Activated CD8-positive, alpha-beta T cell treated with anti-CD3 and anti-CD28 coated beads for 36 hours (primary cell): ENCODE measurements at regions not wholly inside any gene's neighbourhood (a gene's known extent, or its start where the extent isn't known, plus 50 kb on each side); places are given as distances from the start of the nearest gene placed in this dataset.

Experiments used
- ATAC-seq: fragments of 200-7000 bp; cut with Tn5 transposase; one replicate; pipeline ENCODE4 v1.10.0; 2021; ENCODE audit warnings: mild to moderate bottlenecking, moderate library complexity
- CTCF ChIA-PET: fragments of 350-600 bp; sonication (Branson Sonifier 250); formaldehyde crosslinking; loops from one replicate; lab custom pipeline; 2021; ENCODE audit warnings: antibody characterized with exemption; lab: Charles Lee
- POLR2A ChIA-PET: fragments of 350-600 bp; sonication (Branson Sonifier 250); formaldehyde crosslinking; loops from one replicate; lab custom pipeline; 2021; ENCODE audit warnings: antibody characterized with exemption; lab: Charles Lee
- DNase-seq: peaks from one replicate; pipeline ENCODE4 v3.0.0-alpha.2; 2020
- H3K27ac Mint-ChIP-seq: one replicate; pipeline ENCODE4 v1.8.0; 2021; ENCODE audit warnings: mild to moderate bottlenecking, mixed read lengths
- H3K27me3 Mint-ChIP-seq: one replicate; pipeline ENCODE4 v1.8.0; 2021; ENCODE audit warnings: mixed read lengths
- H3K36me3 Mint-ChIP-seq: one replicate; pipeline ENCODE4 v1.8.0; 2021; ENCODE audit warnings: low read depth, mixed read lengths
- H3K4me1 Mint-ChIP-seq: one replicate; pipeline ENCODE4 v1.8.0; 2021; ENCODE audit warnings: low read depth, mixed read lengths
- H3K4me3 Mint-ChIP-seq: one replicate; pipeline ENCODE4 v1.8.0; 2021; ENCODE audit warnings: mild to moderate bottlenecking, moderate library complexity, mixed read lengths
- H3K9me3 Mint-ChIP-seq: one replicate; pipeline ENCODE4 v1.8.0; 2021; ENCODE audit warnings: mixed read lengths
- intact Hi-C: fragments of 100-400 bp; cut with micrococcal nuclease; formaldehyde crosslinking; loops from one replicate; pipeline ENCODE4 v1.10.0; 2022
- TF ChIP-seq, protein P1 (sequence below): fragments of 200-600 bp; IDR thresholded peaks from one replicate; pipeline ENCODE4 v1.8.0; 2022; ENCODE audit warnings: antibody characterized with exemption, mild to moderate bottlenecking

DNA sequence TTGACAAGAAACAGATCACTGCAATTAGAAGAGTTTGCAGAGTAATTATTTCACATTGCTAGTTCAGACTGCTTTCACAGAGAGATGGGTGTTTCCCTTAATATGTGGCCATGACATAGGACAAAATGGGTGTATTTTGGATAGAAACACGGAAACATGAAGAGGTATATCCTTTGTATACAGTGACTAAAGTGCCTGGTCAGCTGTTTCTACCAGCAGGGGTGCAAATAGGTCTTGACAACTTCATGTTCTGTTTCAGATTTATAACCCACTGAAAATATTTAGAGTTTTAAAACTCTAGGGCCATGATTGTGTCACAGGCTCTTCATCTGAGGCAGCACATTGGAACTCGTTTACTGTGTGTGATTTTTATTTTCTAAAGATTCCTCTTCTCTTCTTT lies 357.1 kb upstream of the TNP1 start:
- ATAC-seq (no peak), DNase-seq (no peak)
- no peak overlapping the region for H3K4me3 Mint-ChIP-seq
- CTCF ChIA-PET, result no interaction called here
- TF ChIP-seq, protein P1, sequence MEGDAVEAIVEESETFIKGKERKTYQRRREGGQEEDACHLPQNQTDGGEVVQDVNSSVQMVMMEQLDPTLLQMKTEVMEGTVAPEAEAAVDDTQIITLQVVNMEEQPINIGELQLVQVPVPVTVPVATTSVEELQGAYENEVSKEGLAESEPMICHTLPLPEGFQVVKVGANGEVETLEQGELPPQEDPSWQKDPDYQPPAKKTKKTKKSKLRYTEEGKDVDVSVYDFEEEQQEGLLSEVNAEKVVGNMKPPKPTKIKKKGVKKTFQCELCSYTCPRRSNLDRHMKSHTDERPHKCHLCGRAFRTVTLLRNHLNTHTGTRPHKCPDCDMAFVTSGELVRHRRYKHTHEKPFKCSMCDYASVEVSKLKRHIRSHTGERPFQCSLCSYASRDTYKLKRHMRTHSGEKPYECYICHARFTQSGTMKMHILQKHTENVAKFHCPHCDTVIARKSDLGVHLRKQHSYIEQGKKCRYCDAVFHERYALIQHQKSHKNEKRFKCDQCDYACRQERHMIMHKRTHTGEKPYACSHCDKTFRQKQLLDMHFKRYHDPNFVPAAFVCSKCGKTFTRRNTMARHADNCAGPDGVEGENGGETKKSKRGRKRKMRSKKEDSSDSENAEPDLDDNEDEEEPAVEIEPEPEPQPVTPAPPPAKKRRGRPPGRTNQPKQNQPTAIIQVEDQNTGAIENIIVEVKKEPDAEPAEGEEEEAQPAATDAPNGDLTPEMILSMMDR, result no peak
- H3K27ac Mint-ChIP-seq, result no peak overlapping the region
- H3K36me3 Mint-ChIP-seq, result no peaks in the 10 kb centered on the region
- no peaks in the 10 kb centered on the region for H3K9me3 Mint-ChIP-seq
- intact Hi-C loops, result no loop called here
- peaks cover 15% of the 10 kb centered on the region for H3K4me1 Mint-ChIP-seq
- POLR2A ChIA-PET, result interaction anchor here (0.7 kb wide), 1 partner anchor 251 kb away, joined by 4 read pairs; no protein-coding TSS in a partner anchor
- H3K27me3 Mint-ChIP-seq, result peaks cover 18% of the 10 kb centered on the region

DNA sequence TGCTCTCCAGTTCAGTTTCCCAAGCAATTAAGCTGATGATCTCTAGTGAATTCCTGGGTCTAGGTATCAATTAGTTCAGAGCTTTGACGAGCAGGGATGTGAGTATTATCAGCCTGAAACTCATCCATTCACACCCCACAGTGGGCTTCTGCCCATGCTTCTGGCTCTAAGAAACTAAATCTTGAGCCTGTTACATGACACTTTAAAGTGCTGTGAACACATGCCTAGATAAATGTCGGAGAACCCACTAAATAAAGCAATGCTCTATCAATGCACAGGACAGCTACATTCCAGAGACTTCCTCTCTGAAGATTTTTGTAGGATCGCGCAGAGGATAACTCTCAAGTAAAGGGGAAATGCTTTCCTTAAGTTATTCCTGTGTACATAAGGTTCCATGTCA lies 356.5 kb upstream of the TNP1 start:
- Mint-ChIP-seq H3K36me3 (no peaks in the 10 kb centered on the region), H3K4me3 (no peak overlapping the region), H3K27ac (no peak overlapping the region), H3K27me3 (peaks cover 18% of the 10 kb centered on the region), H3K4me1 (peaks cover 15% of the 10 kb centered on the region), H3K9me3 (no peaks in the 10 kb centered on the region)
- intact Hi-C loops, result no loop called here
- TF ChIP-seq, protein P1, result no peak
- DNase-seq (no peak), ATAC-seq (no peak)
- ChIA-PET POLR2A (no interaction called here), CTCF (interaction anchor here (0.7 kb wide), 1 partner anchor 50 kb away, joined by 3 read pairs; no protein-coding TSS in a partner anchor)

DNA sequence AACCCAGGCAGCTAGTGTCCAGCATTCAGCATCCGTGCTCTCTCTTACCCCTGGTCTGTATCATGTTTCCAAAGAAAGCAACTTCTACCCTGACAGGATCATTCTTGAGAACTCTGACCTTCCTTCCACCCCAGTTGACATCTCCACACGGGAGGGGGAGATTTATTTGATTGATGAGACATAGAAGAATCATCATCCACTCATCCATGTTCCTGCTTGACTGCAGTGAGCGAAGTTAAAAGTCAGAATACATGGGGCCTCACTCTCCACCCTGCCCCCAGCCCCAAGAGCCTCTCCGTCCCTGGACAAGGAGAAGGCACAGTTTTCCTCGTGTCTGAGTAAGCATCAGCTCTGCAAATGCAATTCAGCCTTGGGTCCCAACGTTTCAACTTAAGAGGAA lies 356.0 kb upstream of the TNP1 start:
- no peak overlapping the region for H3K4me3 Mint-ChIP-seq
- TF ChIP-seq, protein P1, result no peak
- ChIA-PET POLR2A (interaction anchor here (0.7 kb wide), 1 partner anchor 344 kb away, joined by 4 read pairs; no protein-coding TSS in a partner anchor), CTCF (interaction anchor here (0.7 kb wide), 1 partner anchor 50 kb away, joined by 3 read pairs; no protein-coding TSS in a partner anchor)
- intact Hi-C loops, result no loop called here
- H3K9me3 Mint-ChIP-seq, result no peaks in the 10 kb centered on the region
- H3K27ac Mint-ChIP-seq, result no peak overlapping the region
- DNase-seq, result no peak
- H3K4me1 Mint-ChIP-seq, result peaks cover 15% of the 10 kb centered on the region
- ATAC-seq, result no peak
- peaks cover 19% of the 10 kb centered on the region for H3K27me3 Mint-ChIP-seq
- H3K36me3 Mint-ChIP-seq, result no peaks in the 10 kb centered on the region

DNA sequence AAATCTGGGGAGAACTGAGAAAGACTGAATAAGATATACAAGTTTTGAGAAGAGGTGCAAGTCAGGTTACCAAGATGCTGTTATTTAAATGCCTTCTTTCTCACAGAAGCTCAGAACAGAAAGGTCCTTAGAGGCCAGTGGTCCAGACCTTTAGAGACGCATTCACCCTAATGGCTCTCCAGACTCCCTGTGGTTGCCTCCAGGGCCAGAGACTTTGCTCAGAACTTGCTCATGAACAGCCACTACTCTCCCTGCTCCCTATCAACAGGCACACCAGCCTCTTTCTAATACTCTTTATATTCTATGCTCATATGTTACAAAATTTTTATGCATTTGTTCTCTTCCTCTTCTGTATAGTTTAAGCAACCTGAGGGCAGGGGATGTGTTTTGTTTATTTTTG lies 349.0 kb upstream of the TNP1 start:
- Mint-ChIP-seq H3K4me3 (no peak overlapping the region), H3K4me1 (no peaks in the 10 kb centered on the region), H3K36me3 (no peaks in the 10 kb centered on the region), H3K9me3 (peaks cover 5% of the 10 kb centered on the region), H3K27me3 (peaks cover 23% of the 10 kb centered on the region), H3K27ac (no peak overlapping the region)
- DNase-seq, result no peak
- TF ChIP-seq, protein P1, result no peak
- ATAC-seq, result no peak
- ChIA-PET CTCF (no interaction called here), POLR2A (no interaction called here)
- intact Hi-C loops, result no loop called here

DNA sequence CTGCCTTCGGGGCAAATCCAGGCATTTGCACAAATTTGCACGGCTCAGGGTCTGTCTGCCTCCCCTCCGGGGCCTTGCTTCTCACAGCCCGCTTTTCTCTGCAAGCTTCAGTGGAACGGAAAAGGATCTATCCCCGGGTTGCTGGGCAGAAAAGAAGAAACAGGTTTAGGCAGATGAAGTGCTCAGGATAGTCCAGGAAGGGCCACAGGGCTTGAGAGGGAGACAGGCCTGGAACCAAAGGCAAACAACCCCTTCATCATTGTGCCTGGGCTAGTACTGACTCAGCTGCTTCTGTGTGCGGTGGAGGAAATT lies 347.8 kb upstream of the TNP1 start:
- H3K9me3 Mint-ChIP-seq, result peaks cover 7% of the 10 kb centered on the region
- POLR2A ChIA-PET, result interaction anchor here (1.2 to 1.3 kb wide), 2 partner anchors 12 to 43 kb away, joined by 3 read pairs; no protein-coding TSS in a partner anchor
- intact Hi-C loops, result no loop called here
- no peaks in the 10 kb centered on the region for H3K4me1 Mint-ChIP-seq
- no peak for DNase-seq
- TF ChIP-seq, protein P1, result no peak
- no peak overlapping the region for H3K27ac Mint-ChIP-seq
- no peaks in the 10 kb centered on the region for H3K36me3 Mint-ChIP-seq
- CTCF ChIA-PET, result interaction anchor here (1.0 kb wide), 1 partner anchor 41 kb away, joined by 3 read pairs; no protein-coding TSS in a partner anchor
- H3K27me3 Mint-ChIP-seq, result peaks cover 24% of the 10 kb centered on the region
- ATAC-seq, result no peak
- no peak overlapping the region for H3K4me3 Mint-ChIP-seq
